ENCODE measurements at regions not wholly inside any gene's neighbourhood (a gene's known extent, or its start where the extent isn't known, plus 50 kb on each side); places are given as distances from the start of the nearest gene placed in this dataset.
"Not testable (repeated sequence)": the region's sequence is repeated elsewhere in the genome, so short reads cannot be mapped to it uniquely, and the experiment has no call there.

- not testable (repeated sequence) for DNase-seq (ENCODE audit: low read depth in 2 of 2)
Observed at GRCh38 chr2:111503844-111504570, 380.0 kb downstream of the ANAPC1 start.

GRCh38 chr2:111504571-111504942 is 379.4 kb downstream of the ANAPC1 start:
- DNase-seq (ENCODE audit: low read depth in 2 of 2), result not testable (repeated sequence)

- not testable (repeated sequence) for DNase-seq (ENCODE audit: low read depth in 2 of 2)
Observed at GRCh38 chr2:111505267-111505666, 378.7 kb downstream of the ANAPC1 start.

- not testable (repeated sequence) for DNase-seq (ENCODE audit: low read depth in 2 of 2)
Observed at GRCh38 chr2:111506936-111507335, 377.1 kb downstream of the ANAPC1 start.

GRCh38 chr2:111509225-111509869 is 374.6 kb downstream of the ANAPC1 start:
- DNase-seq (ENCODE audit: low read depth in 2 of 2), result not testable (repeated sequence)

GRCh38 chr2:111510384-111510783 is 373.6 kb downstream of the ANAPC1 start:
- DNase-seq (ENCODE audit: low read depth in 2 of 2), result not testable (repeated sequence)

GRCh38 chr2:111511062-111511461 is 372.9 kb downstream of the ANAPC1 start:
- DNase-seq (ENCODE audit: low read depth in 2 of 2), result not testable (repeated sequence)

GRCh38 chr2:111512378-111512777 is 371.6 kb downstream of the ANAPC1 start:
- not testable (repeated sequence) for DNase-seq (ENCODE audit: low read depth in 2 of 2)

GRCh38 chr2:111514138-111514537 is 369.9 kb downstream of the ANAPC1 start:
- DNase-seq (ENCODE audit: low read depth in 2 of 2), result not testable (repeated sequence)

GRCh38 chr2:111517050-111517720 is 366.8 kb downstream of the ANAPC1 start:
- not testable (repeated sequence) for DNase-seq (ENCODE audit: low read depth in 2 of 2)

GRCh38 chr2:111517721-111518053 is 366.3 kb downstream of the ANAPC1 start:
- DNase-seq (ENCODE audit: low read depth in 2 of 2), result not testable (repeated sequence)

GRCh38 chr2:111519071-111519470 is 364.9 kb downstream of the ANAPC1 start:
- no peak for DNase-seq (ENCODE audit: low read depth in 2 of 2)

- DNase-seq (ENCODE audit: low read depth in 2 of 2), result no peak
Observed at GRCh38 chr2:111522231-111522768, 361.7 kb downstream of the ANAPC1 start.

GRCh38 chr2:111523009-111523408 is 361.0 kb downstream of the ANAPC1 start:
- DNase-seq (ENCODE audit: low read depth in 2 of 2), result no peak

GRCh38 chr2:111525026-111525425 is 359.0 kb downstream of the ANAPC1 start:
- DNase-seq (ENCODE audit: low read depth in 2 of 2), result not testable (repeated sequence)

GRCh38 chr2:111526041-111526639 is 357.9 kb downstream of the ANAPC1 start:
- not testable (repeated sequence) for DNase-seq (ENCODE audit: low read depth in 2 of 2)

GRCh38 chr2:111527707-111528400 is 356.1 kb downstream of the ANAPC1 start:
- DNase-seq (ENCODE audit: low read depth in 2 of 2), result not testable (repeated sequence)

GRCh38 chr2:111529022-111529421 is 355.0 kb downstream of the ANAPC1 start:
- DNase-seq (ENCODE audit: low read depth in 2 of 2), result not testable (repeated sequence)

- DNase-seq (ENCODE audit: low read depth in 2 of 2), result not testable (repeated sequence)
Observed at GRCh38 chr2:111530239-111530965, 353.6 kb downstream of the ANAPC1 start.

GRCh38 chr2:111532682-111533556 is 351.1 kb downstream of the ANAPC1 start:
- not testable (repeated sequence) for DNase-seq (ENCODE audit: low read depth in 2 of 2)

Data from stimulated activated CD4-positive, alpha-beta T cell treated with anti-CD3 and anti-CD28 coated beads, Interleukin-1b, Interleukin-23, amount 100 ng/mL, for 1 hour (primary cell).